ENCODE measurements at regions not wholly inside any gene's neighbourhood (a gene's known extent, or its start where the extent isn't known, plus 50 kb on each side); places are given as distances from the start of the nearest gene placed in this dataset.
"Not testable (repeated sequence)": the region's sequence is repeated elsewhere in the genome, so short reads cannot be mapped to it uniquely, and the experiment has no call there.

GRCh38 chr10:2920637-2921036 is 146.7 kb upstream of the PFKP start:
- no peak for DNase-seq (ENCODE audit: low read depth)

- DNase-seq (ENCODE audit: low read depth), result no peak
These were observed 147.2 kb upstream of the PFKP start for GRCh38 chr10:2920168-2920567.

- DNase-seq (ENCODE audit: low read depth), result no peak
These were observed 148.3 kb upstream of the PFKP start for GRCh38 chr10:2919016-2919415.

GRCh38 chr10:2918489-2918888 is 148.9 kb upstream of the PFKP start:
- DNase-seq (ENCODE audit: low read depth), result no peak

GRCh38 chr10:2917926-2918325 is 149.4 kb upstream of the PFKP start:
- DNase-seq (ENCODE audit: low read depth), result no peak

GRCh38 chr10:2915412-2915811 is 151.9 kb upstream of the PFKP start:
- DNase-seq (ENCODE audit: low read depth), result no peak

GRCh38 chr10:2914741-2915140 is 152.6 kb upstream of the PFKP start:
- DNase-seq (ENCODE audit: low read depth), result no peak

- DNase-seq (ENCODE audit: low read depth), result no peak
These were observed 153.9 kb upstream of the PFKP start for GRCh38 chr10:2913474-2913873.

- no peak for DNase-seq (ENCODE audit: low read depth)
These were observed 156.7 kb upstream of the PFKP start for GRCh38 chr10:2910656-2911055.

- DNase-seq (ENCODE audit: low read depth), result no peak
These were observed 157.4 kb upstream of the PFKP start for GRCh38 chr10:2909921-2910320.

GRCh38 chr10:2908851-2909630 is 158.3 kb upstream of the PFKP start:
- peak; percentile 1 for DNase-seq (ENCODE audit: low read depth)

GRCh38 chr10:2906974-2907373 is 160.4 kb upstream of the PFKP start:
- DNase-seq (ENCODE audit: low read depth), result no peak

GRCh38 chr10:2905851-2906250 is 161.5 kb upstream of the PFKP start:
- no peak for DNase-seq (ENCODE audit: low read depth)

GRCh38 chr10:2900530-2900929 is 166.8 kb upstream of the PFKP start:
- no peak for DNase-seq (ENCODE audit: low read depth)

- no peak for DNase-seq (ENCODE audit: low read depth)
These were observed 167.9 kb upstream of the PFKP start for GRCh38 chr10:2899246-2899951.

GRCh38 chr10:2898509-2898860 is 168.9 kb upstream of the PFKP start:
- no peak for DNase-seq (ENCODE audit: low read depth)

- DNase-seq (ENCODE audit: low read depth), result no peak
These were observed 169.5 kb upstream of the PFKP start for GRCh38 chr10:2897619-2898508.

- not testable (repeated sequence) for DNase-seq (ENCODE audit: low read depth)
These were observed 171.0 kb upstream of the PFKP start for GRCh38 chr10:2896334-2896733.

- DNase-seq (ENCODE audit: low read depth), result no peak
These were observed 171.7 kb upstream of the PFKP start for GRCh38 chr10:2895594-2896196.

GRCh38 chr10:2893991-2894390 is 173.4 kb upstream of the PFKP start:
- DNase-seq (ENCODE audit: low read depth), result no peak

- DNase-seq (ENCODE audit: low read depth), result no peak
These were observed 174.0 kb upstream of the PFKP start for GRCh38 chr10:2893158-2893845.

- no peak for DNase-seq (ENCODE audit: low read depth)
These were observed 175.6 kb upstream of the PFKP start for GRCh38 chr10:2891770-2892124.
